Myocyte (in vitro differentiated cells): ENCODE measurements at regions not wholly inside any gene's neighbourhood (a gene's known extent, or its start where the extent isn't known, plus 50 kb on each side); places are given as distances from the start of the nearest gene placed in this dataset.

Experiments
- DNase-seq: peaks from one replicate; pipeline ENCODE4 v3.0.0-alpha.2; 2012; ENCODE audit warnings: low read depth

DNA sequence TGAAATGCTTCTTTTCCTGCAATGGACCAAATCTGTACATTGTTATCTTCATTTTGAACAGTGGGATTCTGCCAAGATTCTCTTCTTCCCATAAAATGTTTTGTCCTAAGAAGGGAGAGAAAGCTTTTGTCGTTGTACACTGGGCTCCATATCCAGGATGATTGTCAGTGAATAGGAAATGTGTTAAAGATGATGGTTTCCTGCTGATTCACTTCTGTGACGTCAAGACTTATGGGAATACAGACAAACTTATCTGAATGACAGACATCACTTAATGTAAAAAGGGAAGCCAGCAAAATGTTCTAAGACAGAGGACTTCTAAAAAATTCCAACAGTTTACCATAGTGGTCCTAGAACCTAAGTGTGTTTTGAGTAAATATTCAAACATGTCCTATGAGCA lies 53.7 kb upstream of the HPF1 start:
- no peak for DNase-seq

DNA sequence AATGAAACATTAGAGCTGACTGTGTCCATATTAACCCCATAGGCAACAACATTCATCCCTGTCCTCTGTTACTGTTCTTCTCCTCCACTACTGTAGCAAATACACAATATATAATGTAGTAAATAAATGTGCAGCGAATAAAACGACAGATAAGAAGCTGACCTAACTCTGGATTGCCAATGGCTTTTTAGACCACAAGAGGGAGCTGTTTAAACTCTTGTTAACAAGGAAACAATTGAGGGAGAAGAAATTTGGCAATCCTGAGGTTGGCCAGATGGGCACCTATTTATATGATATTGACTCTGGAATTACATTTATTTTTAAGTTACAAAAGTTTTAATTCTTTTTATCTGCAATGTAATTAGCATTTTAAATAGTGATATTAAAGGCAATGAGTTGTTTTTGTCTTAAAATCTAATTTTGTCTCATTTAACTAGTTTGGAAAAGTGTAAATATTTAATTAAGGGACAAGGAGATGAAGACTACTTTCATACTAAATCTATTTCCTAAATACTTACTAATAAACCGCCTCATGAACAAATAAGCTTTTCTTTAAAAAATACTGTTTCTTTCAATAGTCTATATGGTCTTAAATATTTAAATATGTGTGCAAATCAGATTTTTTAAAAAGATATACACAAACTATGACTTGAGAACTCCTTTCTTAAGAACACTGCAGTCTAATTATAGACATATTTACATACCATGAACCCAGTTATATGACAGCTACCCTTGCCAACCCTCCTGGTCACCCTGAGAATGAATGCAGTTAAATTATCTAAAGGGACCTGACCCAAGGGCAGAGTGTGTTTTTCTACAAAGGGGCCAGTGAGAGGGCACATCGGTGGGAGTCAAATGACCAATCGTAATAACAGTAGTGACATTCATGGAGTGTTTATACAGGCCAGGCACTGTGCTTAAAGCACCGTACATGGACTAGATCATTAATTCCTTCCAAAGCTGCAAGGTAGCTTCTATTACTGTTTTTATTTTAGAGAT lies 52.9 kb upstream of the HPF1 start:
- peak; percentile 90 for DNase-seq

DNA sequence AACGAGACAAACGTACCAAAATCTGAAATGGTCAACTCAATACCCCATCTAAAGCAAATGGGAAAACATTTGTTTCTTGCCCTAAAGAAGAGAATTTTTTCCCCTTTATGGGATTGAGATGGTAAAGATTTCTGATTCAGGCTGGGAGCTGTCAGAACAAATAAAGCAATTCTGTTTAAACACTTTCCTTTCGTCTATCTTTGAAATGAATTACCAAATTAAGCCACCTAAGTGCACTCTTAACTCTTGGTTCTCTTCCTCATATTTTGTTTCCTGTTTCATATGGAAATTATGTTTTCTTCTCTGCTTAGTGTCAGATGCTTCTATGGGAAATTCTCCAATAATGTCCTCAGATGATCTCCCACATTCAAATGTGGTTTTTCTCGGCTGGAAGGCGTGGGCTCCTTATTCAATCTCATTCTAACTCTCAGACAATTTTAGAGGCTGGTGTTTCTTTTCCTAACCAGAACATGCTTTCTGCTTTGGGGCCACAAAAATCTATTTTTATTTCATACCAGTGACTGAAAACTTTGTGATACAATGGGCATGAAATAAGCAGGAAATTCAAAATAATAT lies 50.3 kb upstream of the HPF1 start:
- peak; percentile 48 for DNase-seq
